Fibroblast of lung (primary cell): ENCODE measurements at regions not wholly inside any gene's neighbourhood (a gene's known extent, or its start where the extent isn't known, plus 50 kb on each side); places are given as distances from the start of the nearest gene placed in this dataset.

Experiments
- CTCF ChIP-seq, 2 donors: IDR thresholded peaks in 1 of 2; conservative IDR thresholded peaks in 1 of 2; 1 replicate in 1 of 2; 2 replicates in 1 of 2; pipeline ENCODE4 v1.5.1; 2011 to 2012; ENCODE audit warnings: low read length in 2 of 2, control low read depth in 1 of 2, inconsistent platforms in 1 of 2, low read depth in 1 of 2, mild to moderate bottlenecking in 1 of 2
- EZH2 ChIP-seq: IDR thresholded peaks from 2 replicates; pipeline ENCODE4 v1.5.1; 2012; ENCODE audit warnings: low read length, control low read depth, mild to moderate bottlenecking; ENCODE audit errors: missing control alignments

- TF ChIP-seq CTCF (conservative IDR thresholded peaks at IDR 0.05 in 1 of 2, IDR thresholded peaks at IDR 0.05 in 1 of 2; ENCODE audit: low read depth in 1 of 2, low read length in 2 of 2) (no peak), EZH2 (no peak)
Measured at GRCh38 chr3:148005456-148005855, 596.3 kb downstream of the ZIC1 start.
